Mucosa of descending colon (tissue), 3 donors: ENCODE measurements at regions not wholly inside any gene's neighbourhood (a gene's known extent, or its start where the extent isn't known, plus 50 kb on each side); places are given as distances from the start of the nearest gene placed in this dataset.

Experiments
- ATAC-seq: fragments of 200-7000 bp; cut with Tn5 transposase; one replicate; pipeline ENCODE4 v1.9.1; 2020; ENCODE audit warnings: mild to moderate bottlenecking, moderate library complexity
- DNase-seq, 3 donors: peaks; one replicate each; pipeline ENCODE4 v3.0.0-alpha.2; 2020
- H3K36me3 ChIP-seq: fragments of 200-600 bp; one replicate; pipeline ENCODE4 v1.8.0; 2021; ENCODE audit warnings: low read depth, mild to moderate bottlenecking
- H3K4me1 ChIP-seq: fragments of 200-600 bp; one replicate; pipeline ENCODE4 v1.8.0; 2021; ENCODE audit warnings: low read depth, mild to moderate bottlenecking
- H3K4me3 ChIP-seq: fragments of 200-600 bp; one replicate; pipeline ENCODE4 v1.8.0; 2021; ENCODE audit warnings: mild to moderate bottlenecking
- H3K9me3 ChIP-seq: fragments of 200-600 bp; one replicate; pipeline ENCODE4 v1.8.0; 2021; ENCODE audit warnings: mild to moderate bottlenecking
- intact Hi-C, 2 donors: fragments of 100-400 bp; cut with DNase I in 1 of 2; cut with micrococcal nuclease in 1 of 2; formaldehyde crosslinking; loops; one replicate each; pipeline versions ENCODE4 v1.11.0 to v1.11.1; 2022; cut with DNase I, micrococcal nuclease
- TF ChIP-seq, protein P1 (sequence below): fragments of 200-600 bp; IDR thresholded peaks from one replicate; pipeline ENCODE4 v1.8.0; 2022; ENCODE audit warnings: antibody characterized with exemption, mild to moderate bottlenecking
- donor health status: DM: no; HTN: no; CAD: no; lungs with moderate emphysema.
- donor health status: DM: no; HTN: no; CAD: no.
- donor health status: DM: no; HTN: yes; CAD: no.

DNA sequence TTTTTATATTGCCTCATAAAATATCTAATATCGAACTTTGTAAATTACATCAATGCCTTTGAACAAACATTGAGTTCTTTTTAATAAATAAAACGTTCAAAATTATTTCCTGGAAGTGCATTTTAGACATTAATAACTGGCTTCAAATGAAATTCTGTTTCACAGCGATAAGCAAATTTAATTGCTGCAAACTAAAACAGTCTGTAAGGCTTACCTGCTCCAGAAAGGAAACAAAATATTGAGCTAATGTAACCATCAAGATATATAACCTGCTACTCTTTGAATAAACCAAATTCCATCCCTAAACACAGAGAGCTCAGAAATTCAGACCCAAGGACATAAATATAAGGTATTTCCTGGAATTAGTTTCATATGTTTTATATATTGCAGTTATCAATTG, 651.3 kb downstream of the MED13L start:
- ATAC-seq (no peak), DNase-seq (no peak)
- Histone ChIP-seq H3K36me3 (no peaks in the 10 kb centered on the region), H3K4me3 (no peak overlapping the region), H3K9me3 (no peaks in the 10 kb centered on the region), H3K4me1 (no peaks in the 10 kb centered on the region)
- TF ChIP-seq, protein P1, sequence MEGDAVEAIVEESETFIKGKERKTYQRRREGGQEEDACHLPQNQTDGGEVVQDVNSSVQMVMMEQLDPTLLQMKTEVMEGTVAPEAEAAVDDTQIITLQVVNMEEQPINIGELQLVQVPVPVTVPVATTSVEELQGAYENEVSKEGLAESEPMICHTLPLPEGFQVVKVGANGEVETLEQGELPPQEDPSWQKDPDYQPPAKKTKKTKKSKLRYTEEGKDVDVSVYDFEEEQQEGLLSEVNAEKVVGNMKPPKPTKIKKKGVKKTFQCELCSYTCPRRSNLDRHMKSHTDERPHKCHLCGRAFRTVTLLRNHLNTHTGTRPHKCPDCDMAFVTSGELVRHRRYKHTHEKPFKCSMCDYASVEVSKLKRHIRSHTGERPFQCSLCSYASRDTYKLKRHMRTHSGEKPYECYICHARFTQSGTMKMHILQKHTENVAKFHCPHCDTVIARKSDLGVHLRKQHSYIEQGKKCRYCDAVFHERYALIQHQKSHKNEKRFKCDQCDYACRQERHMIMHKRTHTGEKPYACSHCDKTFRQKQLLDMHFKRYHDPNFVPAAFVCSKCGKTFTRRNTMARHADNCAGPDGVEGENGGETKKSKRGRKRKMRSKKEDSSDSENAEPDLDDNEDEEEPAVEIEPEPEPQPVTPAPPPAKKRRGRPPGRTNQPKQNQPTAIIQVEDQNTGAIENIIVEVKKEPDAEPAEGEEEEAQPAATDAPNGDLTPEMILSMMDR, result no peak
- intact Hi-C loops, result no loop called here

DNA sequence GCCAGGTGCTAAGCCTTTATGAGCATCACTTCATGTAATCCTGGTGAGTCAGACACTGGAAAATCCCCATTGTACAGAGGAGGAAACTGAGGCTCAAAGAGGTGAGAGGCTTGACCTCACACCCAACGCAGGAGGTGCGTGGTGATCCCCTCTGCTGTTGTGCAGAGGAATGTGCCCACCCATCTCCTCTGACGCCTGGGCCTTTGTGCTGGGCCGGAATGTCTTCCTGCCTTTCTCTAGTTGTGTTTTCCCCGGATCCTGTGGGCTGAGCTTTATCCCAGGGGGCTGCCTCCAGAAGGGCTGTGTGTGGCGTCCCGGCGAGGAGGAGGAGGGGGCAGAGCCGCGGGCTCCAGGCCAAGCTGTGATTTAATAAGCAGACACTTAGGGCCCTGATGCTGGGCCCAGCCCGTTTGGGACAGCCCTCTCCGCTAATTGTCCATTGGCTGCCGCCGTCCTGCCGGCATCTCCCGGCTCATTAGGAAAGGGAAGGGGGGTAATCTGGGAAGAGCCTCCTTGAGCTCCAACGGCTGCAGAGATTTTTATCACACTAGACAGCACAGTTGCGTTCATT, 653.6 kb downstream of the MED13L start:
- Histone ChIP-seq H3K4me3 (no peak overlapping the region), H3K4me1 (no peaks in the 10 kb centered on the region), H3K9me3 (no peaks in the 10 kb centered on the region), H3K36me3 (no peaks in the 10 kb centered on the region)
- TF ChIP-seq, protein P1, result no peak
- ATAC-seq, result no peak
- no peak for DNase-seq
- intact Hi-C loops, result no loop called here

DNA sequence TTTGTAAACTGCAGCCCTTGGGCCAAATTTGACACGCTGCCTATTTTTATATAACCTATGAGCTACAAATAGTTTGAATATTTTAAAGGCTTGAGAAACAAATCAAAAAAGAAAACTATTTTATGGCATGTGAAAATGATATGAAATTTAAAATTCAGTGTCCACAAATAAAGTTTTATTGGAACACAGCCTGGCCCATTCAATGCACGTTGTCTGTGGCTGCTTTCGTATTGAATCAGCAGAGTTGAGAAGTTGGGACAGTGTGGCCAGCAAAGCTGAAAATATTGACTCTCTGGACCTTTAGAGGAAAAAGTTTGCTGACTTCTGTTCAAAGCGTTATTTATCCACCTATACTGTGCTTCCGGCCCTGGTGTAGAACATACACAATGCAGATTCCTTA, 654.2 kb downstream of the MED13L start:
- Histone ChIP-seq H3K4me3 (no peak overlapping the region), H3K4me1 (no peaks in the 10 kb centered on the region), H3K9me3 (no peaks in the 10 kb centered on the region), H3K36me3 (no peaks in the 10 kb centered on the region)
- TF ChIP-seq, protein P1, result no peak
- DNase-seq (no peak), ATAC-seq (no peak)
- intact Hi-C loops, result no loop called here

DNA sequence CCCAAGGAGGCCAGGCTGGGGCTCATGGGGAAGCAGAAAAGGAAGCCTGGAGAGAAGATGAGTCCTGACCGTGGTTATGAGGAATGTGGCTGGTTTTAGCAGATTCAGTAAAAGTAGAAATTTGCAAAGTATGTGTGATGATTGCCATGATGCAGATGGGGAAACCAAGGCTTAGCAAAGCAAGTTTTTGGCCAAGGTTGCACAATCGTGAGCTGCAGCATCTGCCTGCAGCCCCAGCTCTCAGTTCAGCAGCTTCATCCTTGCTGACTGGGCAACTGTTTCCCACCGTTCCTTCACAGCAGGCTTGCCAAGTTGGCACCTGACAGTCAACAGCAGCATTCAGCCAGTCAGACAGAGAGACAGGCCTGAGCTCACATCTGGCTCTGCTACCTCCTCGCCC, 656.7 kb downstream of the MED13L start:
- TF ChIP-seq, protein P1, result no peak
- Histone ChIP-seq H3K4me1 (no peaks in the 10 kb centered on the region), H3K4me3 (no peak overlapping the region), H3K36me3 (no peaks in the 10 kb centered on the region), H3K9me3 (no peaks in the 10 kb centered on the region)
- ATAC-seq, result no peak
- intact Hi-C loops, result no loop called here
- DNase-seq, result no peak

DNA sequence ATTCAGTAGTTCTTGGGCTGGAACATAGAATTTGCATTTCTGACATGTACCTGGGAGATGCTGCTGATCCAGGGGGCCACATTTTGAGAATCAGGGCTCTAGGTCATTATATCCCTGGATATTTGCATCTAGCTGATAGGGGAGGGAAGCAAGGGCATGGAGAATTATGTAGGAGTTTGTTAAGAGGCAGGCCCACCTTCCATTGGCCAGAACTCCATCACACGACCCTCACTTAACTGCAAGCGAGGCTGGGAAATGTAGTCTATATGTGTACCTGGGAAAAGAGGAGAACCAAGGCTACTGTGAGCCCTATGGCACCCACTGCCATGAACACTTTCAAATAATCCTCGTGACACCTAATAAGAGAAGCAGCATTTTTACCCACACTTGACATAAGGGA, 657.6 kb downstream of the MED13L start:
- Histone ChIP-seq H3K4me1 (no peaks in the 10 kb centered on the region), H3K36me3 (no peaks in the 10 kb centered on the region), H3K4me3 (no peak overlapping the region), H3K9me3 (no peaks in the 10 kb centered on the region)
- intact Hi-C loops, result no loop called here
- TF ChIP-seq, protein P1, result no peak
- ATAC-seq, result no peak
- no peak for DNase-seq

DNA sequence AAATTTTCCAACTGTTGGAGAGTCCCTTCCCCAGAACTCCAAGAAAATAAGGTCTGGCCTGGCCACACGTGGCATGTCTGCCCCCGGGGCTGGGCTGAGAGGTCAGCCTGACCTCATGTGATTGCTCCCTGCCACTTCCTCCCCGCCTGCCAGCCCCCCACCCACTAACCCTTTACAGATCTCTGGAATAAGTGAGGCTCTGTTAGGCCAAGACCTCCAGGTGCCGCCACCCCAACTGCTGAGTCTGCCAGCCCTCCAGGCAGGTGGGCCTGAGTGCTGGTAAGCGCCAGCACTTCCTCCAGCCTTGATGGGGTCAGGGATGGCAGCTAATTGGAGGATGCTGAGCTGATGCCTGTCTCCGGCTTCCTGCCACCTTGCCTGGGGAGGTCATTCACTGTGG, 658.4 kb downstream of the MED13L start:
- no peaks in the 10 kb centered on the region for H3K4me1 ChIP-seq
- no peaks in the 10 kb centered on the region for H3K36me3 ChIP-seq
- ATAC-seq (no peak), DNase-seq (no peak)
- H3K4me3 ChIP-seq, result no peak overlapping the region
- no peaks in the 10 kb centered on the region for H3K9me3 ChIP-seq
- intact Hi-C loops, result no loop called here
- TF ChIP-seq, protein P1, result no peak
